Parathyroid adenoma (tissue), 2 donors: ENCODE measurements at regions not wholly inside any gene's neighbourhood (a gene's known extent, or its start where the extent isn't known, plus 50 kb on each side); places are given as distances from the start of the nearest gene placed in this dataset.

ENCODE experiments used
- H2AFZ ChIP-seq: fragments of 300-600 bp; sonication (generic); one replicate; pipeline ENCODE4 v1.7.0; 2017; ENCODE audit warnings: antibody characterized with exemption, mild to moderate bottlenecking
- H3K27ac ChIP-seq: fragments of 300-600 bp; sonication (generic); one replicate; pipeline ENCODE4 v1.7.0; 2017
- H3K27me3 ChIP-seq: fragments of 300-600 bp; sonication (generic); one replicate; pipeline ENCODE4 v1.7.0; 2017; ENCODE audit warnings: low read length; ENCODE audit not compliant: control insufficient read depth, insufficient read depth
- H3K36me3 ChIP-seq: fragments of 300-600 bp; sonication (generic); one replicate; pipeline ENCODE4 v1.7.0; 2017; ENCODE audit warnings: low read length; ENCODE audit not compliant: control insufficient read depth, insufficient read depth
- H3K4me1 ChIP-seq: fragments of 300-600 bp; sonication (generic); one replicate; pipeline ENCODE4 v1.7.0; 2017; ENCODE audit warnings: control low read depth
- H3K4me2 ChIP-seq: fragments of 300-600 bp; sonication (generic); one replicate; pipeline ENCODE4 v1.7.0; 2017; ENCODE audit warnings: low read length
- H3K4me3 ChIP-seq: fragments of 300-600 bp; sonication (generic); one replicate; pipeline ENCODE4 v1.7.0; 2017; ENCODE audit warnings: low read depth, low read length
- H3K79me2 ChIP-seq: fragments of 300-600 bp; sonication (generic); one replicate; pipeline ENCODE4 v1.7.0; 2017; ENCODE audit warnings: control low read depth
- H3K9ac ChIP-seq: fragments of 300-600 bp; sonication (generic); one replicate; pipeline ENCODE4 v1.7.0; 2017; ENCODE audit warnings: mild to moderate bottlenecking
- H3K9me3 ChIP-seq: fragments of 300-600 bp; sonication (generic); one replicate; pipeline ENCODE4 v1.7.0; 2017; ENCODE audit warnings: low read length; ENCODE audit not compliant: control insufficient read depth
- CTCF ChIP-seq: fragments of 300-600 bp; sonication (generic); IDR thresholded peaks from one replicate; pipeline ENCODE4 v1.7.0; 2017; ENCODE audit warnings: antibody characterized with exemption, mild to moderate bottlenecking
- donor health status: primary hyperparathyroidism.

GRCh38 chrX:15947648-15948317 is 93.2 kb upstream of the AP1S2 start:
- no peaks in the 10 kb centered on the region for H3K27me3 ChIP-seq
- H3K79me2 ChIP-seq: no peaks in the 10 kb centered on the region
- H3K27ac ChIP-seq: no peak overlapping the region
- no peak overlapping the region for H3K9ac ChIP-seq
- H2AFZ ChIP-seq: no peak overlapping the region
- TF ChIP-seq CTCF: no peak
- H3K9me3 ChIP-seq: no peaks in the 10 kb centered on the region
- no peak overlapping the region for H3K4me3 ChIP-seq
- H3K36me3 ChIP-seq: no peaks in the 10 kb centered on the region
- H3K4me2 ChIP-seq: no peak overlapping the region
- H3K4me1 ChIP-seq: no peaks in the 10 kb centered on the region

- H3K4me3 ChIP-seq: no peak overlapping the region
- no peak overlapping the region for H3K9ac ChIP-seq
- H2AFZ ChIP-seq: no peak overlapping the region
- no peaks in the 10 kb centered on the region for H3K79me2 ChIP-seq
- no peaks in the 10 kb centered on the region for H3K9me3 ChIP-seq
- H3K4me1 ChIP-seq: no peaks in the 10 kb centered on the region
- H3K4me2 ChIP-seq: no peak overlapping the region
- no peak for TF ChIP-seq CTCF
- H3K36me3 ChIP-seq: no peaks in the 10 kb centered on the region
- H3K27ac ChIP-seq: no peak overlapping the region
- no peaks in the 10 kb centered on the region for H3K27me3 ChIP-seq
Measured at GRCh38 chrX:15946783-15947580, 92.4 kb upstream of the AP1S2 start.

- Histone ChIP-seq H3K79me2 (no peaks in the 10 kb centered on the region), H3K4me1 (no peaks in the 10 kb centered on the region), H3K9ac (no peak overlapping the region), H3K4me2 (no peak overlapping the region), H3K9me3 (no peaks in the 10 kb centered on the region), H3K27me3 (no peaks in the 10 kb centered on the region), H3K36me3 (no peaks in the 10 kb centered on the region), H3K27ac (no peak overlapping the region), H3K4me3 (no peak overlapping the region), H2AFZ (no peak overlapping the region)
- TF ChIP-seq CTCF: no peak
Measured at GRCh38 chrX:15943391-15943790, 88.8 kb upstream of the AP1S2 start.

- no peaks in the 10 kb centered on the region for H3K9me3 ChIP-seq
- no peak overlapping the region for H3K4me3 ChIP-seq
- TF ChIP-seq CTCF: no peak
- H2AFZ ChIP-seq: no peak overlapping the region
- H3K9ac ChIP-seq: no peak overlapping the region
- H3K4me2 ChIP-seq: no peak overlapping the region
- no peaks in the 10 kb centered on the region for H3K4me1 ChIP-seq
- H3K27me3 ChIP-seq: no peaks in the 10 kb centered on the region
- no peaks in the 10 kb centered on the region for H3K36me3 ChIP-seq
- H3K27ac ChIP-seq: no peak overlapping the region
- no peaks in the 10 kb centered on the region for H3K79me2 ChIP-seq
Measured at GRCh38 chrX:15942307-15942706, 87.7 kb upstream of the AP1S2 start.
